Activated gamma-delta T cell treated with Interleukin-2 at 50 U/mL for 16 hours (primary cell): ENCODE measurements at regions not wholly inside any gene's neighbourhood (a gene's known extent, or its start where the extent isn't known, plus 50 kb on each side); places are given as distances from the start of the nearest gene placed in this dataset.

Source experiments
- DNase-seq: peaks from one replicate; pipeline ENCODE4 v3.0.0-alpha.2; 2020

DNA sequence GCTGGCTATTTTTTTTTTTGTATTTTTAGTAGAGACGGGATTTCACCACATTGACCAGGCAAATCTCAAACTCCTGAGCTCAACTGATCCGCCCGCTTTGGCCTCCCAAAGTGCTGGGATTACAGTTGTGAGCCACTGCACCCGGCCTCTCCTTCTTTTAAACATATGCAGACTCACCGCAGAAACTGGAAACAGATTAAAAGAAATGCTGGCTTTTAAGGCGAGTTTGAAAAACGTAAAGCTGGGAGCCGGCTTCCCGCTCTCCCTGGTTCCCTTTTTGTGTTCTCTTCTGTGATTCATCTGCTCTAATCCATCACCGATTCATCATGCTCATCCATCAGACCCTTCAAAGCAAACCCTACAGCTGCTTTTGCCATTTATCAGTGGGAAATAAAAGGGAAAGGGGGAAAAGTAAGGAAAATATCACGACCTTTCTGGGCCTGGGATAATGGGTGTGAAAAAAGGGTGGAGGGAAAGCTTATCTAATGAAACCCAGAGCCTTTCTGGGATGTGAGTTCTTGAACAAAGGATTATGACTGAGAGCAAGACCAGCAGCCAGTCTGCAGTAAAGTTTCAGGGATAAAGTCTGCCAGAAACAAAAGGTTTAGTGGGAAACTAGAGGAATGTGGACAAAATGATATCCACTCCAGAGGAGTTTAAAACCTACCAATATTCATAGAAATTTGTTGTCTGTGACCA, 92.3 kb upstream of the LRIG1 start:
- no peak for DNase-seq

DNA sequence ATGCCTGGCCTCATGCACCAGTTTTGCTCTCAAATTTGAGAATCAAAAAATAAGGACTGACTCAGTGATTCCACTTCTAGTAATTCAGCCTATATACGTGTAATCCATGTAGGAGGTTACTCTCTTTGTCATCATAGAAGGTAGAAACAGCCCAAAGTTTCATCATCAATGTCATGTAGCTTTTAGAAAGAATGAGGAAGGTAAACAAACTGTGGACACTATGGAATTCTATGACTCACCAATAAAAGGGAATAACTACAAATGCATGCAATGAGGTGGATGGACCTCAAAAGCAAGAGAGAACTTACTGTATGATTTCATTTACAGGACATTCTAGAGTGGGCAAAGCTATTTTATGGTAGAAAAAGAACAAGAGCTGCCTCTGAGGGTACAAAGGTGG, 93.2 kb upstream of the LRIG1 start:
- no peak for DNase-seq

- DNase-seq: no peak
These were observed 96.6 kb upstream of the LRIG1 start for GRCh38 chr3:66597308-66597863.

GRCh38 chr3:66598168-66598567, 97.3 kb upstream of the LRIG1 start:
- DNase-seq: no peak

DNA sequence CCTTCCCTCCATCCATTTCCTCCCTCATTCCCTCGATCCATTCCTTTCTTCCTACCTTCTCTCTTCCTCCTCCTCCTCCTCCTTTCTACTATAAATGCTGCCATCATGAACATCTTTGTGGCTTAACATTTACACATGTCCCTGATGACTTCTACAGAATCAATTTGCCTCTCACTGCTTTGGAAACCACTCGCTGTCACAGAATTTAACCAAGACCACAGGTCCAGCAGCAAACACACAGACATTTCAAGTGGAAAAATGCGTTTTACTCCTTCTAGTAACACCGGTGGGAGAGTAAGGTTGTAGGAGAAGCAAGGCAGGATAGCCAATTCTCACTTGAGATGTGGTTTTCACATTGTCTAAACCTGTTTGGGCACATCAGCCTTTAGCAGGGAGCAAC, 101.4 kb upstream of the LRIG1 start:
- DNase-seq: no peak

DNA sequence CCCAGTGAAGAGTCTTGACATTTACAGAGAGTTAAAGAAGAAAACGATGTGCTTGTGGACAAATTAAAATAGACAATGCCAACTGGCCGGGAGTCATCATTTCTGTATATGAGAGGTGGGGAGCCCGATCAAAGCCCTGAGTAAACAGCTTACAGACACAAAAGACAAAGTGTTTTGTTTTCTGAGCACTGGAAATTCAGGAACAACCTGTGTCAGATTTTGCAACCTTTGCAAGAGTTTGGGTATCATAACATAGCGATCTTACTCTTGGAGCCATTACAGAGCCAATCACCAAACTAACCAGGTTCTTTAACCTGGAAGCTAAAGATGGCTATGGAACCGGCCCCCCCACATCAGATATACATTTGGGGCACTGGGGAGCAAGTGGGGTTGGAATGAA, 101.9 kb upstream of the LRIG1 start:
- DNase-seq: no peak

DNA sequence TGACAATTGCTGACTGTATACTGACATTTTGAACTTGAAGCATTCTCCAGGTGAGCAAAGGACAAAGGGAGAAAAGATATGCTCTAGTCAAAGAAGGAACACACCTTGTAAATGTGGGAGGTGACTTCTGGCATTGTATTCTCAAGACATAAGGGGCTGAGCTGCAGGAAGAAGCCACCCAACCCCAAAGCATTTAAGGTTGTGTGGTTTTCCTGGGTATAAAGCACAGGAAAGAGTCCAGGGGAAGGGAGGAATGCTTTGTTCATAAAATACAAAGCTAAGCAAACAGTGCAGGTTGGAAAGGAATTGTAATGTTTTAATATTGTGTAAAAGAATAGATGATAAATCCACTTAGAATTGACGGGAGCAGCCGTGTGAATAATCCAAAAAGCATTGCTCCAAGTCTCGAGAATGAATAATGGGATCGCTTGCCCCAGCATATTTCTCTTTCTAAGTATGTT, 102.4 kb upstream of the LRIG1 start:
- DNase-seq: no peak

DNA sequence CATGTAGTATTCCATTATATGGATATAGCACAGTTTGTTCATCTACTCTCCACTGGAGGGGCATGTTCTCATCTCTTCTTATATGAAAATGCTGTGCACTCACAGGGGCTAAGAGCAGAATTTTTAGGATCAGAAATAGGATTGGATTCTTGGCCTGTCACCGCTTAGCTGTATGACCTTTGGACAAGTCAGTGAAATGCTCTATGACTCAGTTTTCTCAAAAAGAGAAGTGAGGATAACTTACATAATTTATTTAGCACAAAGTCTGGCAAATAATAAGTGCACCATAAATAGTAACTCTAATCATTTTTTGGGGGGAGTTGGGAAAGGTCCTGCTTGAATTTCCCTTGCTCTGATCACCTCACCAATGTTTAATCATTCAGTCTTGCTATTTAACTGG, 103.7 kb upstream of the LRIG1 start:
- no peak for DNase-seq

- no peak for DNase-seq
These were observed 105.3 kb upstream of the LRIG1 start for GRCh38 chr3:66606126-66606525.

DNA sequence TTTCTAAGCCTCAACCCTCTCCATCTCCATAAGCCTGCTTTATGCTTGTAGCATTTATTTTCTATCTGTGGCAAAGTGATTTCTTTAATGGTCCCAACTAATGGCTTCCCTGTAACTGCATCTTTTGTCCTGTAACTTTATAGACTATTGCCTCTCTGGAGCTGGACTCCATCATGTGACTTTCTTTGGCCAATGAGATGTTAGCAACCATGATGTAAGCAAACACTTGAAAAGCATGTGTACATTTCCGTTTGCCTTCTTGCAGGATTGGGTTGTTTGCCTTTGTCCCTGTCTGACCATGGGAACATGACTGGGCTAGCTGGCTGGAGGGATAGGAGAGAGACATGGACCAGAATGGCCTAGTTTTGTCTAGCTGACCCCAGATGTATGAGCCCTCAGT, 106.0 kb upstream of the LRIG1 start:
- no peak for DNase-seq

- DNase-seq: no peak
These were observed 109.1 kb upstream of the LRIG1 start for GRCh38 chr3:66609660-66610561.

DNA sequence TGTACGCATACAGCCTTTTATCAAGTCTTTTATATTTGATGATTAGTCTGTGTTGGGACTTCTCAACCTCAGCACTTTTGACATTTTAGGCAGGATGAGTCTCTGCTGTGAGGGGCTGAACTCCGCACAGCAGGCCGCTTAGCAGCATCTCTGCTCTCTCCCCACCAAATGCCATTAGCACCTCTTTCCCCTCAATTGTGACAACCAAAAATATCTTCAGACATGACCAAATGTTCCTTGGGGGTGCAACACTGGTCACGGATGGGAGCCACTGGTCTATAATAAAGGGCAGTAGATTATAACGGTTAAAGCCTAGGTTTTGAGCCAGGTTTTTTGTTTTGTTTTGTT, 109.7 kb upstream of the LRIG1 start:
- DNase-seq: no peak

DNA sequence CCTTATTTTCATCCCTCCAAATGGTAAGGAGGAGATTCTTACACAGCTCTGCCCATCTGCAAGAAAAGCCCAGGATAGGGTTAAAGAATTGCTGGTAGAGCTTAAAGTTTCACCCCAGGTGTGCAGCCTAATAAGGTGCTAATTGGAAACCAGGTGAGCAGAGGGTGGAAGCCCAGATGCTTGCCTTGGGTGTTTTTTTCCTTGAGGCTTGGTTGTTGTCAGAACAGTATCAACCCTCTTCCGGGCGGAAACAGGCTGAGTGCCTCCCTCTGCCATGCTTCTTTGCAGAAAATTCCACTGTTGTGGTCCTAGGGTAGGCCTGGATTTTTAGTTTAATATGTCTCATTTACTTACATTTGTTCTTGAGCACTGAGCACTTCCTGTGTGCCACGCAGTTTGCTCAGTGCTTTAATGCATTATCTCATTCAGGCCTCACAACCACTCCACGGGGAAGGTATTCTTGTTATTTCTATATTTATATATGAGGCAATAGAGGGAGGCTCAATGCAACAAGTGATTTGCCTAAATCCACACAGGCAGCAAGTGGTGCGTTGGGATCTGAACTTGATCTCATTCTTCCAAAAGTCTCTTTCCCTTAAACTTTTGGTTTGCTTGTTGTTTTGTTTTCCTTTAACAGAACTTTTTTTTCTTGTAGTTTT, 115.0 kb upstream of the LRIG1 start:
- no peak for DNase-seq

DNA sequence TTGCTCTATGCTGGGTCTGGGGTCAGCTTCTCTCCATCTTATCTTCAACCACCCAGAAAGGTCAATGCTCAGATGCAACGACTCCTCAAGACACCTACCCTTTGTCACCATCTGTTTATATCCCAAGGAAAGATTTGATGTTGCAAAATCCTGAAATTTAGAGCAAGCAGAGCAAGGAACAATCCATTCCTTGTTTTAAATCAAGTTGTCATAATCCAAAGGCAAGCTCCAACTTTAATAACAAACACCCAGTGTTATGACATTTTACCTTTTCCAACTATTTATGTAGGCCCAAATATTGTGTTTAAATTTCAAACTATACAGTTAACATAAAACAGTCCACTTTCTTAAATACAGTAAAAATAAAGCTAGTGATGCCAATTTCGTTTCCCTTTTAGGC, 116.5 kb upstream of the LRIG1 start:
- no peak for DNase-seq

GRCh38 chr3:66618066-66618465, 117.2 kb upstream of the LRIG1 start:
- no peak for DNase-seq

GRCh38 chr3:66620296-66620695, 119.5 kb upstream of the LRIG1 start:
- DNase-seq: no peak

GRCh38 chr3:66622756-66623457, 122.1 kb upstream of the LRIG1 start:
- no peak for DNase-seq

DNA sequence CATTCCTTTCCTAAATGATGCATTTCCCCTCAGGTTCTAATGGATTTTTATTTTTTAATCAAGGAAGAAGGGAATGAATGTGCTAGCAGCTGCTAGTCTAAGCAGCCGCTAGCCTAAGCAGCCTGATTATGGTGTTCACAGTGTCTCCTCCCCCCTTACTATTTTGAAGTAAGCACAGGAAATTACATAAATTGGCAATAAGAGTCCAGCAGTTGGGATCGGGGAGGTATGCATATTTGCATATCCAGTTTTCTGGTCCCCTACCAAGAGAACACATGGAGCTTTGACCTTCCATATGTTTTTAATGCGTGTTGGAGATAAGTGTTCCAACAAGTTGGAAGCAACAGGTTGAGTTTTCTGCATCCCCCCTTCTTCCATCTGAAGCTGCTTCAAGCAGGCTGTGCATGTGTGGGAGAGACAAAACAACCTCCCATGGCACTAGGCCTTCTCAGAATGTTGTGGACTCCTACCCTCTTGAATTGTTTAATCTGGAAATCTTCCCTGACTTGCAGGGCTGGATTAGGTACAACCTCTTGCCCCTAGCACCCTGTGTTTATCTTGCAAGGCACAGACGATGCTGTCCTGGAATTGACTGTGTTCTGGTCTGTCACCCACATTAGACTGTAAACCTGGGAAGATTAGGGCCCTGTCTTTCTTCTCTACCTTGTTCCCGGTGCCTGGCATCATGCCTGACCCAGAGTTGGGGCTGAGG, 124.8 kb upstream of the LRIG1 start:
- DNase-seq: no peak

GRCh38 chr3:66629150-66629981, 128.5 kb upstream of the LRIG1 start:
- DNase-seq: no peak

DNA sequence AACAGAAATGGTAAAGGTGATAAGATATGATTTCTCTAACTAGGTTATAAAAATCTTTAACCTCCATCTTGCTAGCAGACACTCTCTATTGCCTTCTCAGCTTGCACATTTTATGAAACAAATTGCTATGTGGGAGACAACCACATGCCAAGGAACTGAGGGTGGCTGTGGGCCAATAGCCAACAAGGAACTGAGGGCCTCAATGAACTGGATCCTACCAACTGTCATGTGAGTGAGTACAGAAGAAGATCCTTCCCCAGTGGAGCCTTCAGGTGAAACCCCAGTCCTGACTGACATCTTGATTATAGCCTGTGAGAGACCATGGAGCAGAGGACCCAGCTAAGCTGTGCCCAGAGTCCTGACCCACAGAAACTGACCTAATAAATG, 129.2 kb upstream of the LRIG1 start:
- DNase-seq: no peak
